HepG2 (cell line): ENCODE measurements at regions not wholly inside any gene's neighbourhood (a gene's known extent, or its start where the extent isn't known, plus 50 kb on each side); places are given as distances from the start of the nearest gene placed in this dataset.
A peak's percentile ranks its signal among the peaks of the same experiment; 100 is the strongest.

Experiments used
- ATAC-seq: fragments of 200-7000 bp; cut with Tn5 transposase; 3 replicates; pipeline ENCODE4 v1.9.1; 2020; ENCODE audit warnings: mild to moderate bottlenecking, moderate library complexity
- BruUV-seq: library from RNA; stranded (reverse); fragments of 400-500 nt; replicated peaks from 2 replicates; lab custom pipeline; 2021; lab: Mats Ljungman, UMichigan
- CTCF ChIA-PET: fragments of 300-600 bp; formaldehyde crosslinking; extraction: SDS; loops from one replicate; lab custom pipeline; 2021; ENCODE audit warnings: low total read pairs, inconsistent platforms, low intra/inter-chr PET ratio; lab: Yijun Ruan, JAX
- POLR2A ChIA-PET: fragments of 350-600 bp; sonication (Branson Sonifier 250); formaldehyde crosslinking; loops from one replicate; lab custom pipeline; 2020; ENCODE audit warnings: antibody characterized with exemption, inconsistent platforms; lab: Yijun Ruan, JAX
- DNase-seq: peaks from one replicate; pipeline ENCODE4 v3.0.0-alpha.2; 2015; ENCODE audit warnings: low spot score
- FAIRE-seq: peaks from 3 replicates; lab custom pipeline; 2011; peaks lifted over from hg19 to GRCh38; lab: Jason Lieb, UNC
- H2AFZ ChIP-seq: one replicate; pipeline ENCODE4 v1.6.1; 2011; ENCODE audit warnings: low read length, inconsistent platforms
- H3K27ac ChIP-seq: fragments of 300-600 bp; 3 replicates; pipeline ENCODE4 v1.8.0; 2011; ENCODE audit warnings: mixed run types, mild to moderate bottlenecking, mixed read lengths, low read length, inconsistent platforms; ENCODE audit not compliant: insufficient read depth; ENCODE audit errors: extremely low read length
- H3K27me3 ChIP-seq, 2 experiments: fragments of 200-600 bp in 1 of 2; 2 replicates in 1 of 2; 3 replicates in 1 of 2; pipeline versions ENCODE4 v1.6.0 to v1.8.0; 2011; ENCODE audit warnings: low read length in 2 of 2, mild to moderate bottlenecking in 2 of 2, moderate library complexity in 2 of 2, inconsistent platforms in 1 of 2; ENCODE audit not compliant: insufficient read depth in 2 of 2, control insufficient read depth in 1 of 2
- H3K36me3 ChIP-seq, 2 experiments: fragments of 200-600 bp in 1 of 2; replicated peaks in 1 of 2; 2 replicates in 1 of 2; 3 replicates in 1 of 2; pipeline versions ENCODE4 v1.5.1 to v1.8.0; 2011; ENCODE audit warnings: low read length in 2 of 2, inconsistent platforms in 1 of 2; ENCODE audit not compliant: insufficient read depth in 2 of 2, control insufficient read depth in 1 of 2
- H3K4me1 ChIP-seq: 2 replicates; pipeline ENCODE4 v1.5.1; 2012; ENCODE audit warnings: low read length, inconsistent platforms; ENCODE audit not compliant: insufficient read depth
- H3K4me2 ChIP-seq: 2 replicates; pipeline ENCODE4 v1.6.0; 2011; ENCODE audit warnings: low read depth, low read length, inconsistent platforms
- H3K4me3 ChIP-seq, 3 experiments: fragments of 200-600 bp in 1 of 3; sonication (generic), shearing (Covaris generic) in 1 of 3; replicated peaks in 1 of 3; 2 replicates each; pipeline ENCODE4 v1.5.1; 2011 to 2016; ENCODE audit warnings: low read length in 3 of 3, inconsistent platforms in 2 of 3, low read depth in 2 of 3, mild to moderate bottlenecking in 2 of 3, control low read depth in 1 of 3, mixed read lengths in 1 of 3; ENCODE audit not compliant: insufficient read depth in 1 of 3
- H3K79me2 ChIP-seq: one replicate; pipeline ENCODE4 v1.6.1; 2011; ENCODE audit warnings: low read length, inconsistent platforms; ENCODE audit not compliant: insufficient read depth
- H3K9ac ChIP-seq: 2 replicates; pipeline ENCODE4 v1.6.0; 2011; ENCODE audit warnings: mild to moderate bottlenecking, low read depth, low read length, inconsistent platforms; ENCODE audit not compliant: insufficient read depth
- H3K9me3 ChIP-seq: 2 replicates; pipeline ENCODE4 v1.5.1; 2012; ENCODE audit warnings: mild to moderate bottlenecking, low read length
- H4K20me1 ChIP-seq: 2 replicates; pipeline ENCODE4 v1.6.0; 2011; ENCODE audit warnings: inconsistent platforms, mild to moderate bottlenecking, low read length, moderate library complexity; ENCODE audit not compliant: insufficient read depth
- EZH2 ChIP-seq: conservative IDR thresholded peaks from 2 replicates; pipeline ENCODE4 v1.6.1; 2012; ENCODE audit warnings: mild to moderate bottlenecking, low read depth, low read length, moderate library complexity
- ZNF18 ChIP-seq: sonication (generic); formaldehyde crosslinking; IDR thresholded peaks from 2 replicates; pipeline ENCODE4 v1.8.0; 2022; ENCODE audit warnings: mild to moderate bottlenecking, missing genetic modification reagents; ENCODE audit not compliant: insufficient replicate concordance
- ZNF546 ChIP-seq: sonication (generic); formaldehyde crosslinking; conservative IDR thresholded peaks from 2 replicates; pipeline ENCODE4 v1.8.1; 2023; ENCODE audit warnings: mild to moderate bottlenecking, missing genetic modification reagents
- WGBS: methylation state at CpG from one replicate; pipeline ENCODE4 v1.1.6; 2017; ENCODE audit warnings: low lambda C conversion rate; 5-methylcytosine and 5-hydroxymethylcytosine counted together
- in situ Hi-C: cut with HindIII; loops from 2 replicates; pipeline ENCODE4 v1.10.0; 2017; ENCODE audit warnings: low pct_unique_long_range_greater_than_20kb; ENCODE audit not compliant: extremely low pct_ligation_motif_present
- intact Hi-C: fragments of 100-400 bp; cut with micrococcal nuclease; formaldehyde crosslinking; loops from one replicate; pipeline ENCODE4 v1.10.0; 2022; ENCODE audit not compliant: unreplicated experiment
- TF ChIP-seq, protein P1 (sequence below): sonication (generic); formaldehyde crosslinking; conservative IDR thresholded peaks from 2 replicates; pipeline ENCODE4 v1.8.1; 2023; ENCODE audit warnings: missing genetic modification reagents
- TF ChIP-seq, protein P2 (sequence below): sonication (generic); formaldehyde crosslinking; IDR thresholded peaks from 2 replicates; pipeline ENCODE4 v1.4.0; 2020; ENCODE audit warnings: mild to moderate bottlenecking, missing genetic modification reagents

- in situ Hi-C loops: no loop called here
- FAIRE-seq (no peak), ATAC-seq (no peak)
- Histone ChIP-seq H3K9ac (no peak overlapping the region), H3K4me1 (peaks cover 12% of the 10 kb centered on the region; the same call in 1 of the 2 replicates), H4K20me1 (no peaks in the 10 kb centered on the region), H3K36me3 (no peaks in the 10 kb centered on the region), H3K4me2 (no peak overlapping the region)
- CTCF ChIA-PET: no interaction called here
- no TSS peak for BruUV-seq
- 58% methylated on average over 16 of the region's 16 CpGs for WGBS
- TF ChIP-seq ZNF546 (CRISPR knock-in tag) (no peak), EZH2 (no peak), ZNF18 (CRISPR knock-in tag) (no peak)
- TF ChIP-seq, protein P1, sequence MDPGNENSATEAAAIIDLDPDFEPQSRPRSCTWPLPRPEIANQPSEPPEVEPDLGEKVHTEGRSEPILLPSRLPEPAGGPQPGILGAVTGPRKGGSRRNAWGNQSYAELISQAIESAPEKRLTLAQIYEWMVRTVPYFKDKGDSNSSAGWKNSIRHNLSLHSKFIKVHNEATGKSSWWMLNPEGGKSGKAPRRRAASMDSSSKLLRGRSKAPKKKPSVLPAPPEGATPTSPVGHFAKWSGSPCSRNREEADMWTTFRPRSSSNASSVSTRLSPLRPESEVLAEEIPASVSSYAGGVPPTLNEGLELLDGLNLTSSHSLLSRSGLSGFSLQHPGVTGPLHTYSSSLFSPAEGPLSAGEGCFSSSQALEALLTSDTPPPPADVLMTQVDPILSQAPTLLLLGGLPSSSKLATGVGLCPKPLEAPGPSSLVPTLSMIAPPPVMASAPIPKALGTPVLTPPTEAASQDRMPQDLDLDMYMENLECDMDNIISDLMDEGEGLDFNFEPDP (CRISPR knock-in tag): 0 out of 2 replicates have a peak, but pooled peaks have one; percentile 80
- TF ChIP-seq, protein P2, sequence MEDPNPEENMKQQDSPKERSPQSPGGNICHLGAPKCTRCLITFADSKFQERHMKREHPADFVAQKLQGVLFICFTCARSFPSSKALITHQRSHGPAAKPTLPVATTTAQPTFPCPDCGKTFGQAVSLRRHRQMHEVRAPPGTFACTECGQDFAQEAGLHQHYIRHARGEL (CRISPR knock-in tag): no peak
- TF ChIP-seq, all 625 proteins: peak for 1
- no peak for DNase-seq
- H3K4me3 ChIP-seq: no peak overlapping the region
- H3K9me3 ChIP-seq: no peaks in the 10 kb centered on the region
- POLR2A ChIA-PET: no interaction called here
- no peaks in the 10 kb centered on the region for H3K79me2 ChIP-seq
- no peak overlapping the region for H2AFZ ChIP-seq
- peaks cover 10 to 79% of the 10 kb centered on the region in 2 experiments; a peak in 4 of 5 replicates for H3K27me3 ChIP-seq
- no peak overlapping the region for H3K27ac ChIP-seq
- intact Hi-C loops: no loop called here
Observed at GRCh38 chr2:8546612-8547283, 135.1 kb upstream of the ID2 start.
